Stomach (tissue), 4 donors: ENCODE measurements at regions not wholly inside any gene's neighbourhood (a gene's known extent, or its start where the extent isn't known, plus 50 kb on each side); places are given as distances from the start of the nearest gene placed in this dataset.

Source experiments
- CTCF ChIP-seq, 7 experiments: fragments of 450-650 bp in 4 of 7; fragments of 200-600 bp in 3 of 7; sonication (generic) in 3 of 7; IDR thresholded peaks; one replicate each; pipeline ENCODE4 v1.5.1; 2016 to 2019; ENCODE audit warnings: antibody characterized with exemption in 7 of 7, control low read depth in 2 of 7, mild to moderate bottlenecking in 1 of 7
- EP300 ChIP-seq: sonication (generic); formaldehyde crosslinking; IDR thresholded peaks from one replicate; pipeline ENCODE4 v1.6.1; 2017; ENCODE audit warnings: antibody characterized with exemption
- POLR2A ChIP-seq, 4 donors: fragments of 450-650 bp; IDR thresholded peaks; one replicate each; pipeline ENCODE4 v1.6.1; 2016; ENCODE audit warnings: antibody characterized with exemption in 4 of 4, control low read depth in 2 of 4, mild to moderate bottlenecking in 1 of 4, moderate library complexity in 1 of 4
- POLR2AphosphoS5 ChIP-seq, 3 donors: sonication (generic); formaldehyde crosslinking; IDR thresholded peaks; one replicate each; pipeline ENCODE4 v1.6.1; 2016; ENCODE audit warnings: antibody characterized with exemption in 3 of 3

DNA sequence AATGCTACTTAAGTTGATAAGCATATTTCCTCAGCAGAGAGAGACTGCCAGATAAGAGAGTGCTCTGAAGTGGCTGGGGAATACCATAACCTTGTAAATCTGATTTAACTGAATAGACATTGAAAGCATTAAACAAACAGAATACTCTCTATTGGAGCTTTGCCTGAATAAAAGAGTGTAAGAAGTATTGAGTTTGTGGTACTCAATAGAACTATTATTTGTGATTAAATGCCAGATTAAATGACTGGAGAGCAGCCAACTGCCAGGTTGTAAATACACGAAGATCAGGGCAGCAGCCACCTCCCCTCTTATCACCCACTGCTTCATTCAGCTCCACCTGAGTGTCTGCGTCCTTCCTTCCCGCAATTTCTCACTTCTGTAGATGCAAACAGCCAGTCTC is 373.6 kb downstream of the DCDC2C start:
- TF ChIP-seq CTCF (IDR thresholded peaks at IDR 0.05) (no peak), POLR2AphosphoS5 (IDR thresholded peaks at IDR 0.05) (no peak), POLR2A (IDR thresholded peaks at IDR 0.05) (no peak), EP300 (no peak)
